NCI-H524 treated with DMSO at 0.1 percent for 48 hours (cell line): ENCODE measurements at regions not wholly inside any gene's neighbourhood (a gene's known extent, or its start where the extent isn't known, plus 50 kb on each side); places are given as distances from the start of the nearest gene placed in this dataset.
"Not testable (repeated sequence)": the region's sequence is repeated elsewhere in the genome, so short reads cannot be mapped to it uniquely, and the experiment has no call there.

ENCODE experiments used
- DNase-seq: peaks from one replicate; lab custom pipeline; 2025; lab: John Stamatoyannopoulos, UW

DNA sequence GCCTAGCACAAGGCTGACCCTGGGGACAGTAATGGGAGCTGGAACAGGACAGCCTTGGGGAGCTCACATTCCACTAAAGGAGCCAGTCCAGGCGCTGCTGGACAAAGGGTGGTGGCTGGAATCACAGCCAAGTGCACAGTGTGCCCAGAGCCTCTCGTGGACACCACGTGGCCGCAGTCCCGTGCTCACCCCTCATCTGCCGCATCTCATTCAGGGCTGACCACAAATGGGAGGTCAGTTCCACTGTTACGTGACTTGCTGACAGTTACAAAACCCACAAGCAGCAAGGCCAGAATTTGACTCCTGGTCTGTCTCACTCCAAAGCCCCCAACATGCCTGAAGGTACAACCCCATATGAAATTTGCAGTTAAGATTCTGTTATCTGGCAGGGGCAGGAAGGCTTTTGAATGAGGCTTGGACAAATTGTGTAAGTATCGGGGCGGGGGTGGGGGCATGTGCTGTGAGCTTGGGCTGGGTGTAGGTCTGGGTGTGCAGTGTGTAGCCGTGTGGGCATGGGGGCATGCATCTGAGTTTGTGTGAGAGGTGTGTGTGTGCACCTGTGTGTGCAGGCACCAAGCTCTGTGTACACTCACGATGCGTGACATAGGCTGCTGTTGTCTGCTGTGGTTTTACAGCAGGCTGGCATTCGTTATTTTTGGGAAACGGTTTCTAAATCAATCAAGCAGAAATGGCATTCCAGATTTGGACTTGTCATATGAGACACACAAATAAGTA, 301.7 kb downstream of the BRD1 start:
- DNase-seq: no peak

DNA sequence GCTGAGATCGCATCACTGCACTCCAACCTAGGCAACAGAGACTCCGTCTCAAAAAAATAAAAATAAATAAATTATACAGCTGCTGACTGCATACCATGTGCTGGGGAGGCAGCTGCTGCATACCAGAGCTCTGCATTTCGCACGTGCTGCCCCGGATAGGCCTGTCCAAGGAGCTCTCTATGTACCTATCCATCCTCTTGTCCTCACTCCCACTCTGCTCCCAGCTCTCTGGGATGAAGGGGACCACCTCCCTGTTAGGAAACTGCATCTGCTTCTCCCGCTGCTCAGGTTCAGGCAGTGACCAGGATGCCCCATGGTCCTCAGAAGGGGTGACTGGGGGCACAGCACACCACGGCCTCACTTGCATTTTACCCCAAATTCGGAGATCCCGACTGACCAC, 302.3 kb downstream of the BRD1 start:
- no peak for DNase-seq

DNA sequence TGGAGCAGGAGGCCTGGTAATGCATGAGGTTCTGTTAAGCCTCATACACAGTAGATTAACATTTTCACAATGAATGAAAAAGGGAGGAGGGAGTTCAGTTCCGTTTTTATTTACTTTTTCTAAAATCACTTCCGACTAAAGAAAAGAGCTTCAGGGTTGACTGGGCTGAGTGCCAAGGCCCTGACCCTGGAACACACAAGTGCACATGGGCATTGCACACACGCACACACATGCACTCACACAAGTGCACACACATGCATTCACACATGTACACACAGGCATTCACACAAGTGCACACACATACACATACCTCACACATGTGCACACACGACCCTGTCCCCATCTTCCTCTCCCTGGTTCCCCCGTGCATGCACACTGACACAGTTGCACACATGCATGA, 303.3 kb downstream of the BRD1 start:
- no peak for DNase-seq

DNA sequence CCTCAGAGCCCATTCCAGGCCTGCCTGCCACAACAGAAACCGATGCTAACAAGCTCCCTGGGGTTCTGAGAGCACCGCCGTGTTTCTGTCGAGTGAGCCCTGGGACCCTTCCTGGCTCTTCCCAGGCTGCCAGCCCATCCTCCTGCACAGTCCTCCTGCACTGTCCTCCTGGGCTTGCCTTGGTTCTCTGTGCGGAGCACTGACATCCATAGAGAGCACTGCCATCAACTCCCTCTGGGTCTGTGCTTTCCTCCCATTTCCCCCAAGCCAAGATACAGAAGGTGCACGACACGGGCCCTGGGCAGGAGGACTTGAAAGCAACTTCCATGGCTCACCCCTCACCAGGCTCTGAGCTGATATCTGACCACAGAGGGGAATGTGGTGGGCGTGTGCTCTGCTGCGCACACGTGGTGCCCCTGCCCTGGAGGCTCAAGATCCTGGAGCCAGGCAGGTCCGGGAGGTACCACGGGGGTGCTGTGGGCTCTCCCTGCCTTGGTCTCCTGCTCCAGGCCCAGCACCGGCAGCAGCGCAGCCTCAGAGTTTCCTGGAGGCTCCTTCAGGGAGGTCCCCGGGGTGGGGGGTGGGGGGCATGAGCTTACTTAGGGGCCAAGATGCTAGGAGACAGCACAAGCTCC, 304.2 kb downstream of the BRD1 start:
- DNase-seq: no peak

DNA sequence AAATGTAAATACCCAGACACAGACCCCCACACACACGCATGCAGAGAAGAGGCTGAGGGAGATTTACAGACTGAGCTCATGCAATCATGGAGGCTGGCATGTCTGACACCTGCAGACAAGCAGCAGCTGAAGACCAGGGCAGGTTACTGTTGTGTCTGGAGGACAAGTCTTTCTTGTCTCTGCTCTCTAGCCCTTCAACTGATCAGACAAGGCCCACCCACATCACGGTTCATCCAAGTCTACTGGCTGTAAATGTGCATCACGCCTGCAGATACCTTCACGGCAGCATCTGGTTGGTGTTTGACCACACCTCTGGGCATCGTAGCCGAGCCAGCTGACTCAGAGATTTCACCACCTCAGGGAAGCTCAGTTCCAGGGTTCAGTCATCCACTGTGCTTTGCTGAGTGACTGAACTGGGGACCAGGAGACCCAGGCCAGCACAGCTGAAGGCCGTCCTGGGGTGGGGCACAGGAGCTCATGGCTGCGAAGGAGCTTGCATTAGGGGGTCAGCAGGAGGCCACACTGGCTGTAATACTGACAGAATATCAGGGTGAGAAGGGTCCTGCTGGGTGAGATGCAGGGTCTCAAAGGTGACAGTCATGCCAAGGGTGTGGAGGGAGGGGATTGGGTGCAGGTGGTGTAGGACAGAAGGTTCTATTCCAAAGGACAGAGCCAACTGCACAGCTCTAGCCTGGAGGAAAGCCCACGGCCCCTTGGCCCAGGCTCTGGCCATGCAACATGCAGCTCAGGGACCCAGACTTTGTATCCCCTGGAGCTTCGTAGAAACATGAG, 304.9 kb downstream of the BRD1 start:
- DNase-seq: no peak

DNA sequence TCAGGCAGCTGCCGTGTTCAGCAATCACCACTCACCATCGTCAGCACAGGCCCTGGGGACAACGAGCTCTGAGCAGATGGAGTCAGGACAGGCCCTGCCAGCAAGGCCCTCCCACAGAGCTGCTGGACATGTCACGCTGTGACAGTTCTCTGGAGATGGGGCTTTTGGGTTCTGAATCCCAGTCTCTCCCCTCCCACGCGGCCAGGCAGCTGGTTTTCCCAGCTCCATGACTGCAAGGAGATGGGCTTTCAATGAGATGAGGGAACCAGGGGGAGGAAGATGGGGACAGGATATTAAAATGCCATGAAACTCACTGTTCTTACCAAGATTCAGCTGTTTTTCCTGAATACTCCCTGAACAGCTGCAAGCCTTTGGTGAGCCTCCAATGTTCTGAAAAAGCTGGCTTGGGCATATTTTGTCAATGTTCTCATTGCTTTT, 305.9 kb downstream of the BRD1 start:
- DNase-seq: no peak

DNA sequence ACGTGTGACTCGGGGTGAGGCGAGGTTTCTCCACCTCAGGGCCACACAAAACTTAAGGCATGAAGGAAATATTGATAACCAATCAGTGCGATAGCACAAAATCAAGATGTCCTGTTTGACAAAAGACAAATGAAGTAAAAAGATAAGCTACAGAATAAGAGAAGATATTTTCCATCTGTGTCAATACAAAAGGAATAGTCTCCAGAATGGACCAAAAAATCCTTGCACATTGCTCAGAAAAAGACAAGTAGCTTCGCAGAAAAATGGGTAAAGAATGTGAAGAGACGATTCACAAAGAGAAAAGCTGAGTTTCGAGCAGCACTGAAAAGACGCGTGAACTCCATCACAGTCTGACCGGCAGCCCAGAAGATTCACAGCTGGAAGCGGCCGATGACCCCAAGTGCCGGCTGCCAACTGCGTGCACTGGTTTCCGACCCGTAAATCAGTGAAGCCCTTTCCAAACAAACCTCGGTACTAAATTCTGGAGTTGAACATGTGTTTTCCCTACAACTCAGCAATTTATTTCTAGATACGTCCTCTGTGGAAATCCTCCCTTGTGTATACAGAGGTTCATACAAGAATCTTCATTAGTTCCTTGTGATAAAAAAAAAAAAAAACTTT, 308.4 kb downstream of the BRD1 start:
- DNase-seq: no peak

DNA sequence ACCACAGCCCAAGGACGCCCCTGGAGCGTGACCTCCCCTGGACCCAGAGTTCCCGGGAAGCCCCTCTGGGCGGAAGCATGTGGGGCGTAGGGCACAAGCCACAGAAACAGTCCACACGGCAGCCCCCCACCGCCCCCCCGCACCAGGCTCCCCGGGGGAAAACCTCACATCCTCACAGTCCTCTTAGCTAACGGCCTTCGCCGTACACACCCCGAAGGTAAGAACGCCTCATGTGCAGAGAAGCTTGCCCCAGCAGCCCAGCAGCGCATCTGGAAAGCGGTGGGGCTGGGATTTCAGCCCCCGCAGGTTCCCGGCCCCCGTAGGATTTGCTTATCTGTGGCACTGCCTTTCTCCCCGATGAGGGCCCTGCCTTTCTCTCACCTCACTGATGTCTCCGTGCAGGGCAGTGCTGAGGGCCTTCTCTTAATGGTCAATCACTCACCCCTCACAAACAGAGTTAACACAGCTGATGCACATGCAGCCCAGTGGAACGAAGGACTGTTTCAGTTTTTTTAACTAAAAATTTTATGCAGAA, 309.2 kb downstream of the BRD1 start:
- no peak for DNase-seq

DNA sequence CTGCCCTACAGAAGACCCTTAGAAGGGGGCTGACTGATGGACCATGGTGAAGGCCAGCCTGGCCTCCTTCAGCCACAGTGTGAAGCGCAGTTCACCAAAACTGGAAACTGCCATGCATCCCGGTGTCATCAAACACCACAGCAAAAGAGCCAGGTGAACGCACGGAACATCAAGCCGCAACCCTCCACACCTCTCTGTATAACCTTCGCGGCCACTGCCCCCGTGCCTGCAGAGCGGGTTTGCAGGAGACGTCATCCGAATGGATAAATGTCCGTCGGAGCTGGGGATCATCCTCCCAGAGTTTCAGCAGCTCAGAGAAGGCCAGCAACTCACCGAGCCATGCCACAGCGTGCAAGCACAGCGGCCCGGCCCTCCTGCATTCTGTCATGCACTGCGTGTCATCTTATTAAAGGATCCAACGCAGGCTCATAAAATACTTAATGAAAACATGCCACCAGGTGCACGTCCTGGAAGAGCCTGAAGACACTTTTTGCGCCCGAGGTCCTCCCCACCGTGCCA, 309.9 kb downstream of the BRD1 start:
- DNase-seq: no peak

DNA sequence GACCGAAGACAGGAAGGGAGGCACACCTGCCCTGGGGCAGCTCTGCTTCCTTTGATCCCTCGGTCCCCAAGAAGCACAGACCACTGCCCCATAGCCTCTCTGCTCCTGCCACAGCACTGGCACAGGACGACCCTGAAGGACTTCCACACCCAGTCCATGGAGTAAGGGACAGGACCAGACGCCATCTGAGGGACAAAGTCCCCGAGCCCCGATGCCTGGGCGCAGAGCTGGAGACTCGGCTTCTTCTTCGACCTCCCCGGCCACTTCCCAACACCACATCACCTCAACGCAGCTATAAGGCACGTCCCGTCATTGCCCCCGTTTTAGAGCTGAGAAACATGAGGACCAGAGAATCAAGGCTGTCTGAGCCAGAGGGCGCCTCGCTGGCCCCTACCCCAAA, 310.5 kb downstream of the BRD1 start:
- DNase-seq: no peak

DNA sequence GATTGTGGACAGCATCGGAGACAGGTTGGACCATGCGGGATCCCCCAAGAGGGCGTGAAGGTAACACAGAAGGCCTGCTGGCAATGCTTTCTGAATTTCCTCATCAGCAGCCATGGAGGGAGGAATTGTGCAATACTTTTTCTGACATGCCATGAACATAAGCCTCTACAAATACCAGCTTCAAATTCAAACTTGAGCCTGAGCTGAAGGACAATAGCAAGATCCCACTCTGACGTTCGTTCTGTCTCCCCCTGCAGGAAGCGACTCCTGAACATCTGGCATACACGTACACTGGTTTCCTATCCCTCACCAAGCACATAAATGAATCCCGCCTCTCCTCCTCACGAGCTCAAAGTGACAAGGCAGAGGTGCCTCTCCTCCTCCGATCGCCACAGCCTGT, 312.2 kb downstream of the BRD1 start:
- no peak for DNase-seq

DNA sequence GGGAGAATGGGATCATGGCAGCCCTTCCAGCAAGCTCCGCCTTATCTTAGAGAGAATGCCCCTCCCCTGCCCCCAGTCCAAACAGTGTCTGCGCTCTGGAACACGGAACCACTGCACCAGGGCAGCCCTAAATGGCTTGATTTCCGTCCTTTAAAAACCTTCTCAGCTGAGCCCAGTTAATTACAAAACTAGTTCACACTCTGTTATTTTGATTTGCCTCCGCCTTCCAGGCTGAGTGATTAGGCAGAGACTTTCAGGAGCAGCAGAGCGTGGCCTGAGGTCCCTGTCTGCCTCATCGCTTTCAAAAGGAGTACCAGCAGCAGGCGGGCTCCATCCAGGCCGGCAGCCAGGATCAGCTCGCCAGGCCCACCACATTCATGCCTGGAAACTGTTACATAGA, 313.0 kb downstream of the BRD1 start:
- DNase-seq: no peak

DNA sequence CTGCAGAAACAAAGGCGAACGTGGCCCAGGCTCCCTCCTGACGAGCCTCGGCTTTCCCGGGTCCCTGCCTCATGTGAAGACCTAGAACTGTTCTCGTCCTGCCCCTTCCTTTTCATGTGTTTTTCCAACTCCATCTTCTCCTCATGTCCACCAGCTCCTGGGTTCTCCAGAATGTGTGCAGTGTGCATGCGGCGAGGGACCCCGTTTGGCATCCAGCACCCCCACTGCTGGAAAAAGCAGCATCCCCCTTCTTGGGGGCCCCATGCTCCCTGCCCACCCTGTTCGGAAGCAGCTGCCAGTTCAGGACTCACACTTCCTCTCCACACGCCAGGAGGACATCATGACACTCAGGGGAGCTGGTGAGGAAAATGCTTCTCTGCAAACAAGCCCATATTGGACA, 313.5 kb downstream of the BRD1 start:
- no peak for DNase-seq

DNA sequence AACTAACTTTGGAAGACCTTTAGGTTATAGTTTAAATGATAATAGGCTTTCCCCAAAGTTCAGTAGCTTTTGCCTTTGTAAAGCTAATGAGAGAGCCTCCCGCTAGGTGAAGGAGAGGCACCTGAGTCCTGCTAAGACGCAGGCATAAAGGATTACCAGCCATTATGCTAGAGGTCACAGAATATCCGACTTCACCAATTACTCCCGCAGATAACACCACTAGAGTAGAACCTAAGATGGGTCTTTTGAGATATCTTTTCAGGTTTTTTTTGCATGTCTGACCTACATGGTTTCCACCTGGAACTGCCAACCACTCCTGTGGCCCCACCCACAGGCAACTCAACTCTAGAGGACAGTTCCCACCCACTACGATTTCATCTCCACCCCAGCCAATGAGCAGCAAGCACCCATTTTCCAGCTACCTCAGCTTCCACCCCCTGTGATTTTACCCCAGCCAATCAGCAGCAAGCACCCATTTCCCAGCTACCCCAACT, 314.3 kb downstream of the BRD1 start:
- no peak for DNase-seq

DNA sequence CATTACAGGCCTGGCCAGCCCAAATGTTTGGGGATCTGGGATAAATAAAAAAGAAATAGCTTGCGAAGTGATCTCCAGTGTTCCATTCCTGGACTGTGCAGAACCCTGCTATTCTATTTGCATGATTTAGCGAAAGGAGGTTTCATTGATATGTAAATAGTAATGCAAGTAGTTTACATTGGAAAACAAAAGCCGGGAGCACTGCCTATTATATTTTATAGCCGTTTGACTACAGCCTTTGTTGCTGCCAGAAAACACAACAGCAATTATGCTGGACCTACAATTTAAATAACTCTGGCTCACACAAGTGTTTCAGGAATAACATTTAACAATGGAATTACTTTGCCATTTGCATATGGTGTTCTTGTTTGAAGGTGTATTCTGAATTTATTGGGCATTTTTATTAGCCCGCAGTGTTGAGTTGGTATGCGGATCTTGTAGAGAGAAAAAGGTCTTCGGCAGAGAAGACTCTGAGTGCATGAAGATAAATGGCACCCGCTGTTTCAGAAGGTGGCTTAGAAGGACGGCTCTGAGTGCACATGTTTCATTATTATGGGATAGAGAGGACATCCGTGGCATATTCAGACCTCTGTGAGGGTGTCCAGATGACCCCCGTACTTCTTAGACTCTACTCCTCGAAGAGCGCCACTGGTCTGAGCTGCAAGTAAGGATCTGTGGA, 315.0 kb downstream of the BRD1 start:
- no peak for DNase-seq

DNA sequence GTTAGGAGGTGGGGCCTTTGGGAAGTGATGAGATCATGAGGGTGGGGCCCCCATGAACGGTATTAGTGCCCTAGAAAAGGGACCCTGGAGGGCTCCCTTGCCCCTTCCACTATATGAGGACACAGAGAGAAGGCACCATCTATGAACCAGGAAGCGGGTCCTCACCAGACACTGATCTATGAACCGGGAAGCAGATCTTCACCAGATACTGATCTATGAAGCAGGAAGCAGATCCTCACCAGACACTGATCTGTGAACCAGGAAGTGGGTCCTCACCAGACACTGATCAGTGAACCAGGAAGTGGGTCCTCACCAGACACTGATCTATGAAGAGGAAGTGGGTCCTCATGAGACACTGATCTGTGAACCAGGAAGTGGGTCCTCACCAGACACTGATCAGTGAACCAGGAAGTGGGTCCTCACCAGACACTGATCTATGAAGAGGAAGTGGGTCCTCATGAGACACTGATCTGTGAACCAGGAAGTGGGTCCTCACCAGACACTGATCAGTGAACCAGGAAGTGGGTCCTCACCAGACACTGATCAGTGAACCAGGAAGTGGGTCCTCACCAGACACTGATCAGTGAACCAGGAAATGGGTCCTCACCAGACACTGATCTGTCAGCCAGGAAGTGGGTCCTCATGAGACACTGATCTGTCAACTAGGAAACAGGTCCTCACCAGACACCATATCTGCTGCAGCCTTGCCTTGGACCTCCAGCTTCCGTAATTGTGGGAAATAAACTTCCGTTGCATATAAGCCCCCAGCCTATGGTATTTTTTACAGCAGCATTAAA, 316.1 kb downstream of the BRD1 start:
- not testable (repeated sequence) for DNase-seq

DNA sequence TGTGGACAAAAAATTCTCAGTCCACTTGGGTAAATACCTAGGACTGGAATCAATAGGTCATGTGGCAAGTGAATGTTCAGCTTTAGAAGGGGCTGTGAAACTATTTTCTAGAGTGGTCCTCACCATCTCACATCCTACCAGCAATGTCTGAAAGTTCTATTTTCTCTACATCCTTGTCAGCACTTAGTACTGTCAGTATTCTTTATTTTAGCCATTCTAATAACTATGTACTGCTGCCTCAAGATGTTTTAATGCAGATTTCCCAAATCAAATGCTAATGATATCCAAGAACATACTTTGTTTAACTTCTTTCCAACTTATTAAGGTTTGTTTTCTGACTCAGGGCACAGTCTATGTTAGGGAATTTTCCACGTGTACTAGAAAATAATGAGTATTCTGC, 317.0 kb downstream of the BRD1 start:
- no peak for DNase-seq

DNA sequence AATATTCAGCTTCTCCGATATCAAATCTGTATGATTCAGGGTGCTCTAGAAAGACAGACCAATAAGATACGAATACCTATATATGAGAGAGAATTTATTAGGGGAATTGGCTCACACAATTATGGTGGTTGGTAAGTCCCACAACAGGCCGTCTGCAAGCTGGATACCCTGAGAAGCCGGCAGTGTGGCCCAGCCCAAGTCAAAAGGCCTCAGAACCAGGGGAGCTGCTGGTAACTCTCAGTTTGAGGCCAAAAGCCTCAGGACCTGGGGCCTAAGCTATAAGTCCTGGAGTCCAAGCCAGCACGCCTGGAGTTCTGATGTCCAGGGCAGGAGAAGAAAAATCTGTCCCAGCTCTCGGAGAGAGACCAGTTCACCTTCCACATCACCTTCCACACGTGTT, 318.7 kb downstream of the BRD1 start:
- DNase-seq: no peak

DNA sequence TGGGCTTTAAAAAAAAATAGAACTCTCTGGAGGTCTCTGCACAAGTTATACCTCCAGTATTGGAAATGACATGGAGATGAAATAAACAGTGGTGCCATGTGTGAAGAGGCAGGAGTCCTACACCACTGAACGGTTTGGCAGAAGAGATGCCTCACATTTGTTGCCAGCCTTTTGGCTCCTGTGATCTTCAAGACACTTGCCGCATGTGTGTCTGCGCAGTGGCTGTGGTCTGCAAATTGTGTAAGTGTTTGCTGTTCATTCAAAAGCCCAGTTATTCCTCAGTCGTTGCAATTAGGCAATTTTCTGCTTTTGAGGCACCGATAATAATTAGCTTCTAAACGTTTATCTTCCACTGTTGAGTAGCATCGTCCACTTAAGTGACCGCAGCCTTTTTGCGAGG, 319.1 kb downstream of the BRD1 start:
- no peak for DNase-seq

DNA sequence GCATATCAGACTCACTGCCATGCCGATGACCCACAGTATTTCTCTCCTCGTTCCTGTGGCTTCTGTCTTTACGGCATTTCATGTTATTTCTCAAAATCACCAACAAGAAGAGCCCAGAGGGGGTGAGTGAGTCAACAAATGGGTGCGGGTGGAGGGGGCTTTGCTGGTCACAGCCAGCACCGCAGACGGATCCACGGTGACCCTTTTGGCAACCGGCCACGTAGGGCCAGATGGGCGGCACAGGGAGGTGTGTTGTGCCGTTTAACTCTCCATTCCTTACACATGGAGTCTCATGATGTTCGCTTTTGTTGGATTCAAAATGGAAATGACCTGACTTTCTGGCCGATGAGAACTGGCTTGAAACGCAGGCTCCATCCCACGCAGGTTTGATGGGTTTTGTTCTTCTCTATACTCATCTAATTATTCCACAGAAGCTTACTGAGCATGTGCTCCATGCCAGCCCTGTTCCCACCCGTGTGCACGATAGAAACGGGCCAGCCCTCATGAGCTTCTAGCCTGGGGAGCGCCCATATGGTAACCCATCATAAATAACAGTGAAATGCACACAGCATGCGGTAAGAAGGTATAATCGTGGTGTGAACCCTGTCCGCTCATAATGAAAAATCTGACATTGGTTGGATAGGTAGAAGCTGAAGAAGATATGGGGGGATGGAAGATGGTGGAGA, 319.9 kb downstream of the BRD1 start:
- DNase-seq: no peak
